ENCODE measurements at regions not wholly inside any gene's neighbourhood (a gene's known extent, or its start where the extent isn't known, plus 50 kb on each side); places are given as distances from the start of the nearest gene placed in this dataset.

DNA sequence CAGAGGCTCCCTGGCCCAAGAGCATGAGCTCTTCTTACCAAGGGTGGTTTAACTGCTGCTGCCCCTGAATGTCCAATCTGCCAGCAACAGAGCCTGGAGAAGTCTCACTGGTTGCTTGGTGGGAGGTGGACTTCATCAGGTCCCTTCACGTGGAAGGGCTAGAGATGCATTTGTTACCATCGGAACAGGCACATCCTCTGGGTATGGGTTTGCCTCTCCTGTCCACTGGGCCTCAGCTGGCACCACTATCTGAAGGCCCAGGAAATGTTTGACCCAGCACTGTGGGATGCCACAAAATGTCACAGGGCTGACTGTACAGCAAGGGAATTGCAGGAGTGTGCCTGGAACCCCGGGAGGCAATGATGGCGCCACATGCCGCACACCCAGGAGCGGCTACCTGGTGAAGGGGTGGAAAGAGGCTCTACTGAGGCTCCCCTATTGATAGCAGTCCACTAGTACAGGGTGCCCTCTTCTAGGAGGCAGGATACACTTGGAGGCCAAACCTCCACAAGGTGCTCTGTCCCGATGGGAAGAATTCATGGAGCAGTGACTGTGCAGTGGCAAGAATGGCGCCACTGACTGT, 603.1 kb upstream of the MGMT start:
- TF ChIP-seq, protein P1, sequence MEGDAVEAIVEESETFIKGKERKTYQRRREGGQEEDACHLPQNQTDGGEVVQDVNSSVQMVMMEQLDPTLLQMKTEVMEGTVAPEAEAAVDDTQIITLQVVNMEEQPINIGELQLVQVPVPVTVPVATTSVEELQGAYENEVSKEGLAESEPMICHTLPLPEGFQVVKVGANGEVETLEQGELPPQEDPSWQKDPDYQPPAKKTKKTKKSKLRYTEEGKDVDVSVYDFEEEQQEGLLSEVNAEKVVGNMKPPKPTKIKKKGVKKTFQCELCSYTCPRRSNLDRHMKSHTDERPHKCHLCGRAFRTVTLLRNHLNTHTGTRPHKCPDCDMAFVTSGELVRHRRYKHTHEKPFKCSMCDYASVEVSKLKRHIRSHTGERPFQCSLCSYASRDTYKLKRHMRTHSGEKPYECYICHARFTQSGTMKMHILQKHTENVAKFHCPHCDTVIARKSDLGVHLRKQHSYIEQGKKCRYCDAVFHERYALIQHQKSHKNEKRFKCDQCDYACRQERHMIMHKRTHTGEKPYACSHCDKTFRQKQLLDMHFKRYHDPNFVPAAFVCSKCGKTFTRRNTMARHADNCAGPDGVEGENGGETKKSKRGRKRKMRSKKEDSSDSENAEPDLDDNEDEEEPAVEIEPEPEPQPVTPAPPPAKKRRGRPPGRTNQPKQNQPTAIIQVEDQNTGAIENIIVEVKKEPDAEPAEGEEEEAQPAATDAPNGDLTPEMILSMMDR (IDR thresholded peaks at IDR 0.05) = no peak
- TF ChIP-seq EZH2 (IDR thresholded peaks at IDR 0.05) = no peak
